ENCODE measurements at regions not wholly inside any gene's neighbourhood (a gene's known extent, or its start where the extent isn't known, plus 50 kb on each side); places are given as distances from the start of the nearest gene placed in this dataset.

DNA sequence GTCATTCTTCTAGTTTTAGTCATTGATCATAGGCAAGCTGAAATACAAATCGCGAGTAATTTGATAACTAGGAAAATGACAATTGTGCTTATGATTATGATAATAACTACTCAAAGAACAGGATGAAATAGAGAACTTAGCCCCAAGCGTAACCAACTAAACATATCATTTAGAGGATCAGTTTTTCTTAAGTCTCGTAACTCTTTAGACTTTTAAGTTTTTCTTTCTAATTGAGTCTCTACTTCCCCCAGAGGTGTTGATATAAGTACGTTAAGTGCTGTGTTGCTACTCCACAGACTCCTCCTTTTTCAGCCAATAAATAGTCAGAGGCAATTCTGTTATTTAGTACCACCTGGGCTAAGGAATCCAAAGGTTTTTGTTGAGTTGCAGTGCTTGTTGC, 96.3 kb downstream of the NHLRC3 start:
- H3K27me3 ChIP-seq, result no peaks in the 10 kb centered on the region
- TF ChIP-seq POLR2A (IDR thresholded peaks at IDR 0.05), result no peak
- TF ChIP-seq, protein P1, sequence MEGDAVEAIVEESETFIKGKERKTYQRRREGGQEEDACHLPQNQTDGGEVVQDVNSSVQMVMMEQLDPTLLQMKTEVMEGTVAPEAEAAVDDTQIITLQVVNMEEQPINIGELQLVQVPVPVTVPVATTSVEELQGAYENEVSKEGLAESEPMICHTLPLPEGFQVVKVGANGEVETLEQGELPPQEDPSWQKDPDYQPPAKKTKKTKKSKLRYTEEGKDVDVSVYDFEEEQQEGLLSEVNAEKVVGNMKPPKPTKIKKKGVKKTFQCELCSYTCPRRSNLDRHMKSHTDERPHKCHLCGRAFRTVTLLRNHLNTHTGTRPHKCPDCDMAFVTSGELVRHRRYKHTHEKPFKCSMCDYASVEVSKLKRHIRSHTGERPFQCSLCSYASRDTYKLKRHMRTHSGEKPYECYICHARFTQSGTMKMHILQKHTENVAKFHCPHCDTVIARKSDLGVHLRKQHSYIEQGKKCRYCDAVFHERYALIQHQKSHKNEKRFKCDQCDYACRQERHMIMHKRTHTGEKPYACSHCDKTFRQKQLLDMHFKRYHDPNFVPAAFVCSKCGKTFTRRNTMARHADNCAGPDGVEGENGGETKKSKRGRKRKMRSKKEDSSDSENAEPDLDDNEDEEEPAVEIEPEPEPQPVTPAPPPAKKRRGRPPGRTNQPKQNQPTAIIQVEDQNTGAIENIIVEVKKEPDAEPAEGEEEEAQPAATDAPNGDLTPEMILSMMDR (IDR thresholded peaks at IDR 0.05), result no peak
- no peak for TF ChIP-seq POLR2AphosphoS5 (IDR thresholded peaks at IDR 0.05)
- TF ChIP-seq EP300 (IDR thresholded peaks at IDR 0.05), result no peak
- no peak overlapping the region for H3K4me3 ChIP-seq
- 74 to 92% methylated on average over 5 of the region's 5 CpGs for WGBS, 2 donors (ENCODE audit: low coverage in 1 of 2)
- no peak for ATAC-seq
- H3K27ac ChIP-seq, result no peak overlapping the region
- H3K9me3 ChIP-seq, result no peaks in the 10 kb centered on the region
- H3K36me3 ChIP-seq, result no peaks in the 10 kb centered on the region
- no peaks in the 10 kb centered on the region for H3K4me1 ChIP-seq

DNA sequence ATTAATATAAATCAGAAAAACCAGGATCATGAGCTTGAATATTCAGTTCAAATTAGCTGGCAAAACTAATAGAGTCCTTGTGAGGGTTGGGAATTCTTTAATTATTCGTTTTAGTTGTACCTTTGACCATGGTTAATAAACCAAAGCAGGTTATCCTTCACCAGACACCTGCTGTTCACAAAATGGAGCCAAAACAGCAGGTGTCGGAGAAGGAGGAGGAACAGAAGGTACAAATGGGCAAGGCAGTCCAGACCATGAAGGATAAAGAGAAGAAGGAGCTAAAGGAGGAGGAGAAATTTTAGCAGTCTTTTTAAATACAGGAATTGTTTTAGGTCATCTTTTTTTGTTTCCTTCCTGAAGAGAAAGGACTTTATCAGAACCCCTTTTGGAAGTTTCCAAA, 106.1 kb downstream of the NHLRC3 start:
- WGBS, 2 donors (ENCODE audit: low coverage in 1 of 2), result 89% methylated on average over 2 of the region's 2 CpGs; no CpG with 5 or more reads in 1 of the 2 donors
- ATAC-seq, result no peak

DNA sequence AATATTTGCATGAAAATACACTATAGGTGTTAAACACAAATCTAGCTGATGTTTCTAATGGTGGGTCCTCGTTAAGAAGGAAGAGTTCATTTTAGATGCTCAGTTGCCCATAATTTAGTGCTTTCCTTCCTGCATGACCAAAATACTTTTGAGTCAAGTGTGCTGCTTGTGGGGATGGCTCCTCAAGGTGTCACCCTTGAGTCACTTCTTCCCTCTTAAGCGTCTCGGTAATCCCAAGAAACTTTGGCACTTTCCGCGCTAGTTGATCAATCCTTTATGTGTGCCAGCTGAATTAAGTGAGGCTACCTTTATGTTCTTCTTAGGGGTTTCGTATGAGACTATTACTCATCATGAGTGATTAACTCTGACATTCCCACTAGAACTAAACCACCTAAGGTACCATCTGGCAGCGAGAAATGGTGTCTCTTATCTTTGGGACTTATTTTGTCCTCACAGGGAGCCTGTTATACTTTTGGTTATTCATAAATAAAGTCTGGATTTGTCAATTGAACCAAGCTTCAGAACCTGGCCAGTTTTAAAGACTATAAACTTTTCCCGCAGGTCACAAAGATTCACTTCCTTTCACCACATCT, 106.8 kb downstream of the NHLRC3 start:
- WGBS, 2 donors (ENCODE audit: low coverage in 1 of 2), result 19 to 43% methylated on average over 2 to 8 of the region's 8 CpGs
- H3K27me3 ChIP-seq, result peaks cover 3% of the 10 kb centered on the region
- H3K4me3 ChIP-seq, result no peak overlapping the region
- H3K4me1 ChIP-seq, result no peaks in the 10 kb centered on the region
- no peak overlapping the region for H3K27ac ChIP-seq
- no peaks in the 10 kb centered on the region for H3K36me3 ChIP-seq
- no peaks in the 10 kb centered on the region for H3K9me3 ChIP-seq
- TF ChIP-seq POLR2AphosphoS5 (IDR thresholded peaks at IDR 0.05) (peak; percentile 9), EP300 (IDR thresholded peaks at IDR 0.05) (no peak), POLR2A (IDR thresholded peaks at IDR 0.05) (no peak)
- TF ChIP-seq, protein P1 (IDR thresholded peaks at IDR 0.05), result peak; percentile 70 to 84 (median 78)
- ATAC-seq, result peak; percentile 34

More for the DNA sequence above, 106.1 kb downstream of the NHLRC3 start:
- Histone ChIP-seq H3K4me1 (no peaks in the 10 kb centered on the region), H3K27me3 (peaks cover 3% of the 10 kb centered on the region), H3K27ac (no peak overlapping the region), H3K36me3 (no peaks in the 10 kb centered on the region), H3K9me3 (no peaks in the 10 kb centered on the region), H3K4me3 (no peak overlapping the region)
- TF ChIP-seq, protein P1 (IDR thresholded peaks at IDR 0.05), result no peak
- TF ChIP-seq POLR2A (IDR thresholded peaks at IDR 0.05) (no peak), POLR2AphosphoS5 (IDR thresholded peaks at IDR 0.05) (no peak), EP300 (IDR thresholded peaks at IDR 0.05) (no peak)

DNA sequence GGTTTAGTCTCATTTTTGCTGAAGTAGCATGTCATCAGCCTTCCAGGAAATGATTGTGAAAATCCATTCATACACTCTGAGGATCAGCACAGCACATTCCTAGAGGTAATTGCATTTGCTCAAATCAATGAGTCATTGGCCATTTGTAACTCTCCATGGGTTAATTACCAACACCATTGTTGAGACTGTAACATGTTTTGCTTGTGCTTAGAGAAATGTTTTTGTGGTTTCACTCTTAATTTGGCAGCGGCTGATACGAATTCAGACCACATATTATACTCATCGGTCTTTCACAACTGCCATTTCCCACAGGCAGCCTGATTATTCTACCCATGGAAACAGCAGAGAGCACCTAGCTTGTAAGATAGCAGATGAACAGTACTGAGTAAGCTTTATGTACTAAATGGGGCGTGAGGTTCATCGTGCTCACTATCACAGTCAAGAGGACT, 110.3 kb downstream of the NHLRC3 start:
- Histone ChIP-seq H3K36me3 (no peaks in the 10 kb centered on the region), H3K9me3 (no peaks in the 10 kb centered on the region), H3K4me1 (no peaks in the 10 kb centered on the region), H3K27ac (no peak overlapping the region), H3K27me3 (no peaks in the 10 kb centered on the region), H3K4me3 (no peak overlapping the region)
- TF ChIP-seq EP300 (IDR thresholded peaks at IDR 0.05), result no peak
- peak; percentile 51 for TF ChIP-seq POLR2AphosphoS5 (IDR thresholded peaks at IDR 0.05)
- TF ChIP-seq, protein P1 (IDR thresholded peaks at IDR 0.05), result no peak
- peak; percentile 80 for ATAC-seq
- 65 to 66% methylated on average over 5 of the region's 5 CpGs for WGBS, 2 donors (ENCODE audit: low coverage in 1 of 2)

DNA sequence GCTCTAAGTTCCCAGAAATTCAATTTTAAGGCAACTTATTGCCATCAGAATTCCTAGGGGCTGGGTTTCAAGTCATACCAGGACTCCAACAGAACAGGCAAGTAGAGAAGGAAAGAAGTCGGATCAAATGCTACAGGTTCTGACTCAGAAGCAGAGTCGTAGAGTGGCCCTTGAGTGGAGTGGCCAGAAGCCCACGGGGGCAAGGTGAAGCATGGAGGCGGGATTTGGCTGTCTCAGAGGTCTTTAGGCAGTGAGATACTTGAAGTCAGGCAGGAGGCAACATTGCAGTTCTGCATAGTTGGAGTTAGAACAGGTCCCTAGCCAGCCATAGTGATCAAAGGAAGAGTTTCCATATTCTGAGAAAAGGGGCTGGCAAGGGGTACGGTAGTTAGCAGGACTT, 111.6 kb downstream of the NHLRC3 start:
- WGBS, 2 donors (ENCODE audit: low coverage in 1 of 2), result 92 to 100% methylated on average over 1 to 5 of the region's 5 CpGs
- no peak overlapping the region for H3K27ac ChIP-seq
- ATAC-seq, result no peak

More for the DNA sequence above, 111.6 kb downstream of the NHLRC3 start:
- TF ChIP-seq POLR2A (IDR thresholded peaks at IDR 0.05) (no peak), EP300 (IDR thresholded peaks at IDR 0.05) (no peak), POLR2AphosphoS5 (IDR thresholded peaks at IDR 0.05) (no peak)
- TF ChIP-seq, protein P1 (IDR thresholded peaks at IDR 0.05), result no peak
- no peaks in the 10 kb centered on the region for H3K27me3 ChIP-seq
- no peak overlapping the region for H3K4me3 ChIP-seq
- H3K4me1 ChIP-seq, result no peaks in the 10 kb centered on the region
- H3K9me3 ChIP-seq, result no peaks in the 10 kb centered on the region
- no peaks in the 10 kb centered on the region for H3K36me3 ChIP-seq
